ENCODE measurements at regions not wholly inside any gene's neighbourhood (a gene's known extent, or its start where the extent isn't known, plus 50 kb on each side); places are given as distances from the start of the nearest gene placed in this dataset.
"Not testable (repeated sequence)": the region's sequence is repeated elsewhere in the genome, so short reads cannot be mapped to it uniquely, and the experiment has no call there.

- DNase-seq (ENCODE audit: extremely low read depth, low read depth), result not testable (repeated sequence)
Measured at GRCh38 chr17:34039759-34040555, 215.1 kb upstream of the CCL2 start.

DNA sequence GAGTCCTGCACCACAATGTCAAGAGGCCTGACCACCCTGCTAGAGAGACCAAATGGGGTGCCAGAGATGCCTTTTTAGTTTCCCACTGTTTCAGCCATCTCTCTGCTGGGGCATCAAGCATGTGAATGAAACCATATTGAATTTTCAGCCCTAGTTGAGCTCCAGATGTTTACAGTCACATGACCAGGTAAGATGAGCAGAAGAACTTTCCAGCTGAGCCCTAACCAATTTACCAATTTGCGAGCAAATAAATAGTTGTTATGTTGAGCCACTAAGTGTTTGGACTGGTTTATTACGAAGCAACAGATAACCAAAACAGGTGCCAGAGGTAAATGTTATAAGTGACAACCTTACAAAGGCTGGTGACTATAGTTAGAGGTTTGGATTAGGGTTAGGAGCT lies 209.1 kb upstream of the CCL2 start:
- no peak for DNase-seq (ENCODE audit: extremely low read depth, low read depth)

- DNase-seq (ENCODE audit: extremely low read depth, low read depth), result no peak
Measured at GRCh38 chr17:34051046-34051445, 204.0 kb upstream of the CCL2 start.

GRCh38 chr17:34054495-34054894 lies 200.6 kb upstream of the CCL2 start:
- DNase-seq (ENCODE audit: extremely low read depth, low read depth), result no peak

- DNase-seq (ENCODE audit: extremely low read depth, low read depth), result no peak
Measured at GRCh38 chr17:34055606-34056005, 199.5 kb upstream of the CCL2 start.

- no peak for DNase-seq (ENCODE audit: extremely low read depth, low read depth)
Measured at GRCh38 chr17:34059423-34060220, 195.5 kb upstream of the CCL2 start.

GRCh38 chr17:34066528-34066927 lies 188.6 kb upstream of the CCL2 start:
- no peak for DNase-seq (ENCODE audit: extremely low read depth, low read depth)

DNA sequence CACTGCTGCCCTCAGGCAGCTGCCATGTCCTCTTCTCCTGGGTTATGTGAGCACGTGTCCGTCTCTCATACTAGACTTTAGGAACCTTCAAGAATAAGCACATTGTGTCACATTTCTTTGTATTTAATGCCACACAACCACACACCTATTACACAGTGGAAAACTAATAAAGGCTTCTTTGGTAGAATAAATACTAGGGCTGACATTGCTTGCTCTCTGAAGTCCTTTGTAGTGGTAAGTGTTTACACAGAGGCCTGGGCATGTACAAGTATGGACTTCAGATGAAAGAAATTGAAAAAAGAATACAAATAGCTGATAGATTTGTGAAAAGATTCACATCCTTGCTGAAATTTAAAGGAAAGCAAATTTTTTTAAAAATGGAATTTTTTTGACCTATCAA lies 188.1 kb upstream of the CCL2 start:
- no peak for DNase-seq (ENCODE audit: extremely low read depth, low read depth)

- DNase-seq (ENCODE audit: extremely low read depth, low read depth), result no peak
Measured at GRCh38 chr17:34068571-34068970, 186.5 kb upstream of the CCL2 start.

GRCh38 chr17:34070712-34071111 lies 184.4 kb upstream of the CCL2 start:
- DNase-seq (ENCODE audit: extremely low read depth, low read depth), result no peak

GRCh38 chr17:34071886-34072420 lies 183.1 kb upstream of the CCL2 start:
- no peak for DNase-seq (ENCODE audit: extremely low read depth, low read depth)

DNA sequence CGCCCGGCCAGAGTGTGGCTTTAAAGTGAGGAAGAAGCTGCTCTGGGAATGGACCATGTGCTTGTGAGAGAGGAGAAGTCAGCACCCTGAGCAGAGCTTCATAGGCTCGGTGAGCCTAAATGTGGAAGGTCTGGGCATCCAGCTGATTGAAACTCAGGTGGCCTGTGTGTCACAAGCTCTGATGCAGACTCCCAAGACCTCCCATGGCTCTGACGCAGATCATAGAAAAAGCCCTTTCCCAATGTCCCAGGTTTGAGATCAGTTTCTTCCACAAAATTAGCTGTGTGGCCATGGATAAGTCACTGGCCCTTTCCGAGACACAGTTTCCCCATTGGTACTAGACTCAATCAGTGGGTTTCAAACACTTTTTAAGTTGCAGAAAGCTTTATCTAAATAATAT lies 180.0 kb upstream of the CCL2 start:
- DNase-seq (ENCODE audit: extremely low read depth, low read depth), result no peak

GRCh38 chr17:34076743-34077631 lies 178.1 kb upstream of the CCL2 start:
- DNase-seq (ENCODE audit: extremely low read depth, low read depth), result no peak

- no peak for DNase-seq (ENCODE audit: extremely low read depth, low read depth)
Measured at GRCh38 chr17:34081269-34081668, 173.8 kb upstream of the CCL2 start.

DNA sequence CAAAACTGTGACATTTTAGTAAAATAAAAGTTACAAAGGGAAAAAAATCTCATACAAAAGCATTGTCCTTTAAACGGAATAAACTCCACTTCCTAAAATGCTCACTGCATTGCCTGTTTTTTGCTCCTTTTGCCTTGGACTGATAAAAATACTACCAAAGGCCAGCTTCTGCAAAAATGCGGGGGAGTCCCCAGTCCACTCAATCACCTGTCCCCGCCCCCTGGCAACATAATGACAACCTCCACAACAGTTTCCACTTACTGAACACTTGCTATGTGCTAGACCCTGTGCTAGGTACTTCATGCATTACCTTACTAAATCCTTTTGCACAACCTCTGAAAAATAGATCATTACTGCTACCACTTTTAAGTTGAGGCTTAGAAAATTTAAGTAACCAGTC lies 172.7 kb upstream of the CCL2 start:
- DNase-seq (ENCODE audit: extremely low read depth, low read depth), result no peak

DNA sequence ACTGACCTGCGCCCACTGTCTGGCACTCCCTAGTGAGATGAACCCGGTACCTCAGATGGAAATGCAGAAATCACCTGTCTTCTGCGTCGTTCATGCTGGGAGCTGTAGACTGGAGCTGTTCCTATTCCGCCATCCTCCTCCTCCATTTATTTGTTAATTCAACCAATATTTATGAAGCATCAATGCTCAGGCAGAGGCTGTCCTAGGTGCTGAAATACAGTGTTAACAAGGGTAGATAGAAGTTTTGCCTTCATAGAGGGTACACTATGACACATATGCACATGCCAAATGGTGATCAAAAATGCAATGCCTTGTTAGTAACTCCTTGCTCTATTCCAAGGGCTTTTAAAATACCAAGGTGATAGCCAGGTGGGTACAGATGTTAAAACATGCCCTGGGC lies 166.0 kb upstream of the CCL2 start:
- DNase-seq (ENCODE audit: extremely low read depth, low read depth), result not testable (repeated sequence)

GRCh38 chr17:34090593-34090992 lies 164.5 kb upstream of the CCL2 start:
- DNase-seq (ENCODE audit: extremely low read depth, low read depth), result no peak

- no peak for DNase-seq (ENCODE audit: extremely low read depth, low read depth)
Measured at GRCh38 chr17:34091975-34092374, 163.1 kb upstream of the CCL2 start.

- no peak for DNase-seq (ENCODE audit: extremely low read depth, low read depth)
Measured at GRCh38 chr17:34095106-34095505, 160.0 kb upstream of the CCL2 start.

GRCh38 chr17:34098699-34099098 lies 156.4 kb upstream of the CCL2 start:
- DNase-seq (ENCODE audit: extremely low read depth, low read depth), result no peak

Data from NCI-H460 (cell line).